ENCODE measurements at regions not wholly inside any gene's neighbourhood (a gene's known extent, or its start where the extent isn't known, plus 50 kb on each side); places are given as distances from the start of the nearest gene placed in this dataset.
A peak's percentile ranks its signal among the peaks of the same experiment; 100 is the strongest.

- H3K9me3 ChIP-seq = peaks cover 0 to 11% of the 10 kb centered on the region in 2 donors
- intact Hi-C loops (cut with DNase I) = loop anchor here (2.0 kb wide), 2 partner anchors 30 to 54 kb away; partner anchors contain the start of gene FAM43A
- peaks cover 3 to 21% of the 10 kb centered on the region in 2 donors for H3K4me1 ChIP-seq
- peak; percentile 37 to 88 for DNase-seq (ENCODE audit: low spot score in 2 of 2)
- peak overlapping the region in 1 of 2 donors; percentile 13 for H3K27ac ChIP-seq
- H3K36me3 ChIP-seq = no peaks in the 10 kb centered on the region
- no peaks in the 10 kb centered on the region for H3K27me3 ChIP-seq
- TF ChIP-seq, protein P1, sequence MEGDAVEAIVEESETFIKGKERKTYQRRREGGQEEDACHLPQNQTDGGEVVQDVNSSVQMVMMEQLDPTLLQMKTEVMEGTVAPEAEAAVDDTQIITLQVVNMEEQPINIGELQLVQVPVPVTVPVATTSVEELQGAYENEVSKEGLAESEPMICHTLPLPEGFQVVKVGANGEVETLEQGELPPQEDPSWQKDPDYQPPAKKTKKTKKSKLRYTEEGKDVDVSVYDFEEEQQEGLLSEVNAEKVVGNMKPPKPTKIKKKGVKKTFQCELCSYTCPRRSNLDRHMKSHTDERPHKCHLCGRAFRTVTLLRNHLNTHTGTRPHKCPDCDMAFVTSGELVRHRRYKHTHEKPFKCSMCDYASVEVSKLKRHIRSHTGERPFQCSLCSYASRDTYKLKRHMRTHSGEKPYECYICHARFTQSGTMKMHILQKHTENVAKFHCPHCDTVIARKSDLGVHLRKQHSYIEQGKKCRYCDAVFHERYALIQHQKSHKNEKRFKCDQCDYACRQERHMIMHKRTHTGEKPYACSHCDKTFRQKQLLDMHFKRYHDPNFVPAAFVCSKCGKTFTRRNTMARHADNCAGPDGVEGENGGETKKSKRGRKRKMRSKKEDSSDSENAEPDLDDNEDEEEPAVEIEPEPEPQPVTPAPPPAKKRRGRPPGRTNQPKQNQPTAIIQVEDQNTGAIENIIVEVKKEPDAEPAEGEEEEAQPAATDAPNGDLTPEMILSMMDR (IDR thresholded peaks at IDR 0.05) = no peak
- no peak overlapping the region for H3K4me3 ChIP-seq
These were observed 52.8 kb downstream of the FAM43A start for GRCh38 chr3:194738254-194739093.

GRCh38 chr3:194739498-194740284 is 54.0 kb downstream of the FAM43A start:
- Histone ChIP-seq H3K4me1 (peaks cover 3 to 21% of the 10 kb centered on the region in 2 donors), H3K27me3 (no peaks in the 10 kb centered on the region), H3K36me3 (no peaks in the 10 kb centered on the region), H3K27ac (no peak overlapping the region), H3K4me3 (no peak overlapping the region), H3K9me3 (peaks cover 0 to 8% of the 10 kb centered on the region in 2 donors)
- intact Hi-C loops (cut with DNase I) = loop anchor here (2.0 kb wide), 2 partner anchors 29 to 55 kb away; partner anchors contain the start of gene FAM43A
- TF ChIP-seq, protein P1 (IDR thresholded peaks at IDR 0.05) = no peak
- no peak for DNase-seq (ENCODE audit: low spot score in 2 of 2)

DNA sequence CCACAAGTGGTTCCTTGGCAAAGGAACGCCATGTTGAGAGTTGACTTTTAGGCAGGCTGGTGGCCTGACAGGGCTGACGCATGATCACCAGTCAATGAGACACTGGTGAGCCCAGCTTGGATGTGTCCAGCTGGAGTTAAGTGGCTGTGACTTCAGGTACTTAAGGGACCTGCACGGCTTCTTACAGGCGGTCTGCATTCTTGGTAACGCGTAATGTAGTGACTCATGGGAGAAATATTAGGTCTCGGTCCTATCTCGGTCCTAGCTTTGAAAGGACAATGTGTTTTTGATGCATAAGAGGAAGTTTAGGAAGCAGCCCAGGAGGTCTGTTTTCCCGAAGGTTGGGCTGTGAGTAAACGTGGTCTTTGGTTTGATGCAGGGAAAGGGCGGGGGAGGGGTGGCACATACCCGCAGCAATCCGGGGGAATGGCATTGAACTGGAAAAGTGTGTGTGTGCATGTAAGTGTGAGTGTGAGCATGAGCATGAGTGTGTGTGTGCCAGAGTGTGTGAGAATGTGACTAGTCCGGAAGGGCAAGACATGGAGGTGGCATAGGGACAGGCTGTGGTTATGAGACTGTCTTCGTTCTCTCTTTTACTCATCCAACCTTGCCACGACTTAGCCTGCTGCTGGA is 55.3 kb downstream of the FAM43A start:
- H3K9me3 ChIP-seq = no peaks in the 10 kb centered on the region
- H3K36me3 ChIP-seq = no peaks in the 10 kb centered on the region
- H3K4me1 ChIP-seq = peaks cover 3 to 21% of the 10 kb centered on the region in 2 donors
- TF ChIP-seq, protein P1 (IDR thresholded peaks at IDR 0.05) = no peak
- intact Hi-C loops (cut with DNase I) = no loop called here
- H3K27me3 ChIP-seq = no peaks in the 10 kb centered on the region
- no peak overlapping the region for H3K27ac ChIP-seq
- no peak for DNase-seq (ENCODE audit: low spot score in 2 of 2)
- no peak overlapping the region for H3K4me3 ChIP-seq

DNA sequence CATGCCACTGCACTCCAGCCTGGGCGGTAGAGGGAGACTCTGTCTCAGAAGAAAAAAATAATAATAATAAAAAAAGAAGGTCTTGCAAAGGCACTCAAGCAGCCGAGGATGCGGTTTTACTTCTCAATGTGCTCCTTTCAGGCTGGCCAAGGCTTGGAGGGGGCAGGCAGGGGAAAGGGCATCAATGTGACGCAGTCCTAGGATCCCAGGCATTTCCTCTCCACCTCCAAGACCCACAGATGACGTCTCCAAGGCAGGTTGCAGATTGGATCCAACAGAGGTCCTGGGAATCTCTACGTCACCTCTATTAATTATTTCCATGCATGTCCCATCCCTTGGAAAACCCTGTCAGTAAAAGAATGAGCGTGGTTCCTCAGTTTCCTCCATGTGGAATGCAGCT is 56.2 kb downstream of the FAM43A start:
- no peak for DNase-seq (ENCODE audit: low spot score in 2 of 2)
- no peak overlapping the region for H3K4me3 ChIP-seq
- intact Hi-C loops (cut with DNase I) = no loop called here
- H3K27me3 ChIP-seq = no peaks in the 10 kb centered on the region
- no peaks in the 10 kb centered on the region for H3K9me3 ChIP-seq
- peaks cover 3 to 21% of the 10 kb centered on the region in 2 donors for H3K4me1 ChIP-seq
- H3K27ac ChIP-seq = no peak overlapping the region
- TF ChIP-seq, protein P1 (IDR thresholded peaks at IDR 0.05) = no peak
- no peaks in the 10 kb centered on the region for H3K36me3 ChIP-seq

DNA sequence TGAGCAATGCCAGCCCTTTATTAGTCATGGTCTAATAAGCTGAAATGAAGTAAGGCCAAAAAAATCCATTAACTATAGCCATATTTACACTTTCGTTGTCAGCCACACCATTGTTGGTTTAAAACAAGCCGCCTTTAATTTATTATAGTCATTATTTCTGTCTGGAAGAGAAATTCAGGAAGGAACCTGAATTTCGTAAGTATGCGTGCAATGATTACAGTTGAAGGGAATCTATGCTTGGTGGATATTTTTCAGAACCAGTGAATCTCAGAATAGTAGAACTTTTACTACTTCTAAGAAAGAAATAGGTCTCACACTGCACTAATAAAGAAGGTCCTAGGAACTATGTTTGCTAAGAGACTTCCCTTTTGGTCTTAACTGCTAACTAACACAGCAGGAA is 59.1 kb downstream of the FAM43A start:
- Histone ChIP-seq H3K4me3 (no peak overlapping the region), H3K27ac (no peak overlapping the region), H3K4me1 (peaks cover 0 to 2% of the 10 kb centered on the region in 2 donors), H3K27me3 (no peaks in the 10 kb centered on the region), H3K9me3 (no peaks in the 10 kb centered on the region), H3K36me3 (no peaks in the 10 kb centered on the region)
- no peak for DNase-seq (ENCODE audit: low spot score in 2 of 2)
- TF ChIP-seq, protein P1 (IDR thresholded peaks at IDR 0.05) = no peak
- intact Hi-C loops (cut with DNase I) = no loop called here

Data from ascending aorta (tissue), 2 donors.